Activated naive CD8-positive, alpha-beta T cell treated with anti-CD3 and anti-CD28 coated beads for 36 hours (primary cell): ENCODE measurements at regions not wholly inside any gene's neighbourhood (a gene's known extent, or its start where the extent isn't known, plus 50 kb on each side); places are given as distances from the start of the nearest gene placed in this dataset.

Experiments
- DNase-seq: peaks from one replicate; pipeline ENCODE4 v3.0.0; 2021
- H3K27ac Mint-ChIP-seq: one replicate; pipeline ENCODE4 v1.8.0; 2022; ENCODE audit warnings: mild to moderate bottlenecking, moderate library complexity, mixed read lengths
- H3K27me3 Mint-ChIP-seq: one replicate; pipeline ENCODE4 v1.8.0; 2022; ENCODE audit warnings: mild to moderate bottlenecking, mixed read lengths
- H3K36me3 Mint-ChIP-seq: one replicate; pipeline ENCODE4 v1.8.0; 2021; ENCODE audit warnings: mild to moderate bottlenecking, mixed read lengths
- H3K4me1 Mint-ChIP-seq: one replicate; pipeline ENCODE4 v1.8.0; 2021; ENCODE audit warnings: mixed read lengths
- H3K4me3 Mint-ChIP-seq: one replicate; pipeline ENCODE4 v1.8.0; 2022; ENCODE audit warnings: mild to moderate bottlenecking, moderate library complexity, mixed read lengths
- H3K9me3 Mint-ChIP-seq: one replicate; pipeline ENCODE4 v1.8.0; 2022; ENCODE audit warnings: mixed read lengths

GRCh38 chr1:239833723-239834122 lies 258.0 kb upstream of the FMN2 start:
- H3K27me3 Mint-ChIP-seq = no peaks in the 10 kb centered on the region
- no peaks in the 10 kb centered on the region for H3K9me3 Mint-ChIP-seq
- H3K27ac Mint-ChIP-seq = no peak overlapping the region
- no peak for DNase-seq
- H3K4me1 Mint-ChIP-seq = peaks cover 5% of the 10 kb centered on the region
- no peaks in the 10 kb centered on the region for H3K36me3 Mint-ChIP-seq
- H3K4me3 Mint-ChIP-seq = no peak overlapping the region

GRCh38 chr1:239835946-239836440 lies 255.7 kb upstream of the FMN2 start:
- H3K9me3 Mint-ChIP-seq = no peaks in the 10 kb centered on the region
- H3K27ac Mint-ChIP-seq = no peak overlapping the region
- no peak for DNase-seq
- no peak overlapping the region for H3K4me3 Mint-ChIP-seq
- H3K27me3 Mint-ChIP-seq = no peaks in the 10 kb centered on the region
- no peaks in the 10 kb centered on the region for H3K36me3 Mint-ChIP-seq
- H3K4me1 Mint-ChIP-seq = peaks cover 5% of the 10 kb centered on the region

- no peaks in the 10 kb centered on the region for H3K36me3 Mint-ChIP-seq
- H3K27me3 Mint-ChIP-seq = no peaks in the 10 kb centered on the region
- DNase-seq = no peak
- H3K9me3 Mint-ChIP-seq = no peaks in the 10 kb centered on the region
- H3K4me1 Mint-ChIP-seq = no peaks in the 10 kb centered on the region
- no peak overlapping the region for H3K4me3 Mint-ChIP-seq
- H3K27ac Mint-ChIP-seq = no peak overlapping the region
These were observed 251.3 kb upstream of the FMN2 start for GRCh38 chr1:239840336-239840735.

- Mint-ChIP-seq H3K4me1 (no peaks in the 10 kb centered on the region), H3K9me3 (no peaks in the 10 kb centered on the region), H3K27me3 (no peaks in the 10 kb centered on the region), H3K36me3 (no peaks in the 10 kb centered on the region), H3K4me3 (no peak overlapping the region), H3K27ac (no peak overlapping the region)
- no peak for DNase-seq
These were observed 250.9 kb upstream of the FMN2 start for GRCh38 chr1:239840790-239841189.

- Mint-ChIP-seq H3K9me3 (no peaks in the 10 kb centered on the region), H3K36me3 (no peaks in the 10 kb centered on the region), H3K27ac (no peak overlapping the region), H3K4me1 (no peaks in the 10 kb centered on the region), H3K27me3 (no peaks in the 10 kb centered on the region), H3K4me3 (no peak overlapping the region)
- DNase-seq = no peak
These were observed 250.1 kb upstream of the FMN2 start for GRCh38 chr1:239841631-239842030.

GRCh38 chr1:239843541-239843940 lies 248.1 kb upstream of the FMN2 start:
- no peak for DNase-seq
- Mint-ChIP-seq H3K4me3 (no peak overlapping the region), H3K36me3 (no peaks in the 10 kb centered on the region), H3K27ac (no peak overlapping the region), H3K9me3 (no peaks in the 10 kb centered on the region), H3K27me3 (no peaks in the 10 kb centered on the region), H3K4me1 (no peaks in the 10 kb centered on the region)

- H3K9me3 Mint-ChIP-seq = no peaks in the 10 kb centered on the region
- no peak overlapping the region for H3K27ac Mint-ChIP-seq
- DNase-seq = no peak
- no peaks in the 10 kb centered on the region for H3K27me3 Mint-ChIP-seq
- no peak overlapping the region for H3K4me3 Mint-ChIP-seq
- H3K36me3 Mint-ChIP-seq = no peaks in the 10 kb centered on the region
- no peaks in the 10 kb centered on the region for H3K4me1 Mint-ChIP-seq
These were observed 246.8 kb upstream of the FMN2 start for GRCh38 chr1:239844833-239845232.

- Mint-ChIP-seq H3K36me3 (no peaks in the 10 kb centered on the region), H3K4me3 (no peak overlapping the region), H3K9me3 (peaks cover 13% of the 10 kb centered on the region), H3K27ac (no peak overlapping the region), H3K4me1 (no peaks in the 10 kb centered on the region), H3K27me3 (no peaks in the 10 kb centered on the region)
- DNase-seq = no peak
These were observed 236.8 kb upstream of the FMN2 start for GRCh38 chr1:239854922-239855321.

GRCh38 chr1:239856067-239856466 lies 235.6 kb upstream of the FMN2 start:
- no peak for DNase-seq
- H3K9me3 Mint-ChIP-seq = peaks cover 8% of the 10 kb centered on the region
- no peaks in the 10 kb centered on the region for H3K27me3 Mint-ChIP-seq
- H3K4me3 Mint-ChIP-seq = no peak overlapping the region
- H3K4me1 Mint-ChIP-seq = no peaks in the 10 kb centered on the region
- no peak overlapping the region for H3K27ac Mint-ChIP-seq
- no peaks in the 10 kb centered on the region for H3K36me3 Mint-ChIP-seq

- Mint-ChIP-seq H3K27ac (no peak overlapping the region), H3K4me3 (no peak overlapping the region), H3K36me3 (no peaks in the 10 kb centered on the region), H3K4me1 (no peaks in the 10 kb centered on the region), H3K27me3 (no peaks in the 10 kb centered on the region), H3K9me3 (peaks cover 8% of the 10 kb centered on the region)
- DNase-seq = no peak
These were observed 234.8 kb upstream of the FMN2 start for GRCh38 chr1:239856924-239857323.

- Mint-ChIP-seq H3K9me3 (peaks cover 8% of the 10 kb centered on the region), H3K27ac (no peak overlapping the region), H3K27me3 (no peaks in the 10 kb centered on the region), H3K4me1 (no peaks in the 10 kb centered on the region), H3K4me3 (no peak overlapping the region), H3K36me3 (no peaks in the 10 kb centered on the region)
- no peak for DNase-seq
These were observed 233.6 kb upstream of the FMN2 start for GRCh38 chr1:239858057-239858456.

GRCh38 chr1:239858529-239858928 lies 233.2 kb upstream of the FMN2 start:
- no peak for DNase-seq
- no peaks in the 10 kb centered on the region for H3K36me3 Mint-ChIP-seq
- peaks cover 8% of the 10 kb centered on the region for H3K9me3 Mint-ChIP-seq
- no peaks in the 10 kb centered on the region for H3K27me3 Mint-ChIP-seq
- no peaks in the 10 kb centered on the region for H3K4me1 Mint-ChIP-seq
- H3K4me3 Mint-ChIP-seq = no peak overlapping the region
- H3K27ac Mint-ChIP-seq = no peak overlapping the region

- Mint-ChIP-seq H3K4me1 (no peaks in the 10 kb centered on the region), H3K9me3 (no peaks in the 10 kb centered on the region), H3K27me3 (no peaks in the 10 kb centered on the region), H3K36me3 (no peaks in the 10 kb centered on the region), H3K27ac (no peak overlapping the region), H3K4me3 (no peak overlapping the region)
- DNase-seq = no peak
These were observed 229.7 kb upstream of the FMN2 start for GRCh38 chr1:239861985-239862384.

- Mint-ChIP-seq H3K27me3 (no peaks in the 10 kb centered on the region), H3K36me3 (no peaks in the 10 kb centered on the region), H3K27ac (no peak overlapping the region), H3K4me1 (no peaks in the 10 kb centered on the region), H3K4me3 (no peak overlapping the region), H3K9me3 (no peaks in the 10 kb centered on the region)
- no peak for DNase-seq
These were observed 223.4 kb upstream of the FMN2 start for GRCh38 chr1:239868058-239868832.

GRCh38 chr1:239870194-239870593 lies 221.5 kb upstream of the FMN2 start:
- DNase-seq = no peak
- Mint-ChIP-seq H3K27ac (no peak overlapping the region), H3K4me3 (no peak overlapping the region), H3K9me3 (no peaks in the 10 kb centered on the region), H3K4me1 (no peaks in the 10 kb centered on the region), H3K27me3 (no peaks in the 10 kb centered on the region), H3K36me3 (no peaks in the 10 kb centered on the region)

- Mint-ChIP-seq H3K36me3 (no peaks in the 10 kb centered on the region), H3K27ac (no peak overlapping the region), H3K9me3 (no peaks in the 10 kb centered on the region), H3K27me3 (no peaks in the 10 kb centered on the region), H3K4me1 (no peaks in the 10 kb centered on the region), H3K4me3 (no peak overlapping the region)
- no peak for DNase-seq
These were observed 219.1 kb upstream of the FMN2 start for GRCh38 chr1:239872626-239873025.
